ENCODE measurements at regions not wholly inside any gene's neighbourhood (a gene's known extent, or its start where the extent isn't known, plus 50 kb on each side); places are given as distances from the start of the nearest gene placed in this dataset.

- Histone ChIP-seq H3K27ac (no peak overlapping the region), H3K36me3 (ENCODE audit: low read depth, missing control alignments) (no peaks in the 10 kb centered on the region), H3K4me1 (no peaks in the 10 kb centered on the region), H3K9me3 (no peaks in the 10 kb centered on the region), H3K4me3 (no peak overlapping the region), H3K27me3 (no peaks in the 10 kb centered on the region)
- intact Hi-C loops (cut with DNase I; ENCODE audit: low total_unique reads) = no loop called here
- no peak for DNase-seq
- WGBS, 2 donors = 74 to 82% methylated on average over 6 of the region's 6 CpGs
- TF ChIP-seq CTCF (IDR thresholded peaks at IDR 0.05) (no peak), POLR2A (IDR thresholded peaks at IDR 0.05) (no peak)
Measured at GRCh38 chr7:47713595-47713994, 131.7 kb upstream of the TNS3 start.

DNA sequence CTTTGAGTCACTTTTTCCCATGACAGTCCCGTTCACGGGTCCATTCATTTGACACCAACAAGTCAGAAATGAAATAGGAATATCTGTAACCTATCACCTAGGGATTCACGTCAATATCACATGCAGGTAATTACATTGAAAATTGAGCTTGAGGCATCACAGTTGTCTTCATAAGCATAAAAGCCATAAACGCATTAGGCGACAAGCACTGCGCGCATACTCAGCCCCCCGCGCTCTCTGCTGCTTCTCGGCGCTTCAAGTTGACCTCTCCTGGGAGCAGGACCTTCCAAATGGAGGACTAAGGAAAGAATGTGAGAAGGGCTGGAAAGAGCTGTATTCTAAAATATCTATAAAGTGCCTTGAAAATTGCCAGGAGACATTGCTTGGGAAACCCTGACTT lies 130.5 kb upstream of the TNS3 start:
- Histone ChIP-seq H3K4me1 (no peaks in the 10 kb centered on the region), H3K36me3 (ENCODE audit: low read depth, missing control alignments) (no peaks in the 10 kb centered on the region), H3K27ac (no peak overlapping the region), H3K27me3 (no peaks in the 10 kb centered on the region), H3K4me3 (no peak overlapping the region), H3K9me3 (no peaks in the 10 kb centered on the region)
- TF ChIP-seq CTCF (IDR thresholded peaks at IDR 0.05) (no peak), POLR2A (IDR thresholded peaks at IDR 0.05) (no peak)
- intact Hi-C loops (cut with DNase I; ENCODE audit: low total_unique reads) = no loop called here
- WGBS, 2 donors = 58 to 72% methylated on average over 11 of the region's 11 CpGs
- DNase-seq = no peak

- Histone ChIP-seq H3K9me3 (no peaks in the 10 kb centered on the region), H3K27me3 (no peaks in the 10 kb centered on the region), H3K4me3 (no peak overlapping the region), H3K4me1 (no peaks in the 10 kb centered on the region), H3K27ac (no peak overlapping the region), H3K36me3 (ENCODE audit: low read depth, missing control alignments) (no peaks in the 10 kb centered on the region)
- no peak for DNase-seq
- intact Hi-C loops (cut with DNase I; ENCODE audit: low total_unique reads) = no loop called here
- 70 to 82% methylated on average over 12 of the region's 12 CpGs for WGBS, 2 donors
- no peak for TF ChIP-seq POLR2A (IDR thresholded peaks at IDR 0.05)
- TF ChIP-seq CTCF (IDR thresholded peaks at IDR 0.05) = no peak
Measured at GRCh38 chr7:47711776-47712175, 129.9 kb upstream of the TNS3 start.

DNA sequence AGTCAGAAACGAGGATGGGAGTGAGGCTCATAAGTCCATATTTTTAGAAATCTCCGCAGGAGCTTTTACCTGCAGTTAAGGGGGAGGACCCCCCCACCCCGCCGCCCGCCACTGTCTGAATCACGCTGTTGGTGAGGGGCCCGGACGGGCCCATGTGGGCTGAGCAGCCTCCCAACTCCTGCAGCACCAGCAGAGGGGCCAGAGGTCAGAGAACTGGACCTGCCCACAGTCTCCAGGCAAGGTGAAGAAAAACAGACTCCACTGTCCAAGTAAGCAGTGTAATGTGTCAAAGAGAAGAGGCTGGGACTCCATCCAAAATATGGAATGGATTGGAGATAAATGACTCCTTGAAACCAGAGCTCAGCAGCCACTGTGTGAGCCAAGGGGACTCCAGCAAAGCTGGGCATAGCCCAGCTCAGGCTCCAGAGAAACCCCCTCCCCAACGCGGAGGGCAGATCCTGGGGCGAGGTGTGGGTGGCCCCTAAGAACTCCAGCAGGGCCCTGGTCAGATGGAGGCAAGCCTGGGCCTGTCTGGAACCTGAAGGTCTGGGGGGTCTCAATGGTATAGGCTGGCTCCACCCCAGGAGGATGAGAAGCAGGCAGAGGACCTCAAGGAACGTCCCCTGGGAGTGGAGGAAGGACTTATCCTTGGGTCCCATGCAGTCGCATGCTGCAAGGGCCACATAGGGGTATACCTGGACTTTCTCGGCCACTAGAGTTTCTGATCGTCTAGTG lies 128.5 kb upstream of the TNS3 start:
- TF ChIP-seq CTCF (IDR thresholded peaks at IDR 0.05) (no peak), POLR2A (IDR thresholded peaks at IDR 0.05) (no peak)
- Histone ChIP-seq H3K27me3 (no peaks in the 10 kb centered on the region), H3K4me1 (no peaks in the 10 kb centered on the region), H3K36me3 (ENCODE audit: low read depth, missing control alignments) (no peaks in the 10 kb centered on the region), H3K9me3 (no peaks in the 10 kb centered on the region), H3K4me3 (no peak overlapping the region), H3K27ac (no peak overlapping the region)
- intact Hi-C loops (cut with DNase I; ENCODE audit: low total_unique reads) = no loop called here
- no peak for DNase-seq
- WGBS, 2 donors = 78 to 85% methylated on average over 10 to 15 of the region's 15 CpGs

DNA sequence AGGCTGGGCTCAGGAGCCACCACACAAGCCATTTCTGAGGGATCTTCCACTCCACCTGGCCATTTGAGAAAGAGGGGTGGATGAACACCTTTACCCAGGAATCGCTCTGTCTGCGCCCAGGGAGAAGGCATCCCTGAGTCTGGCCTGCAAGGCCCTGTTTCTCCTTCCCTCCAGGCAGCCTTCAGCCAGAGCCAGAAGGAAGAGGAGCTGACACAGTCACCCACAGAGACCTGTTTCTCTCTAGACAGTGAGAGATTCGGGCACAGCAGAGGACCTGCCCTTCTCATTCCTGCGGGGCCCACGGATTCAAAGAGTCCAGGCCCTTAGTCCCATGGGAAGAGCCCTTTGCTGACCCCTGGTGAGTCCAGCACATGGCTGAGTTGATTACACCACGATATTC lies 127.5 kb upstream of the TNS3 start:
- Histone ChIP-seq H3K27ac (no peak overlapping the region), H3K27me3 (no peaks in the 10 kb centered on the region), H3K4me3 (no peak overlapping the region), H3K4me1 (no peaks in the 10 kb centered on the region), H3K36me3 (ENCODE audit: low read depth, missing control alignments) (no peaks in the 10 kb centered on the region), H3K9me3 (no peaks in the 10 kb centered on the region)
- no peak for DNase-seq
- intact Hi-C loops (cut with DNase I; ENCODE audit: low total_unique reads) = no loop called here
- WGBS, 2 donors = 85 to 96% methylated on average over 6 of the region's 6 CpGs
- TF ChIP-seq POLR2A (IDR thresholded peaks at IDR 0.05) (no peak), CTCF (IDR thresholded peaks at IDR 0.05) (no peak)

Data from testis (tissue), 2 donors.